Retinal pigment epithelial cell (primary cell): ENCODE measurements at regions not wholly inside any gene's neighbourhood (a gene's known extent, or its start where the extent isn't known, plus 50 kb on each side); places are given as distances from the start of the nearest gene placed in this dataset.

Source experiments
- DNase-seq: peaks from one replicate; pipeline ENCODE4 v3.0.0-alpha.2; 2010; ENCODE audit warnings: low read depth
- H3K4me3 ChIP-seq: 2 replicates; pipeline ENCODE4 v1.5.1; 2011; ENCODE audit warnings: mild to moderate bottlenecking, low read length, control low read depth, moderate library complexity
- TF ChIP-seq, protein P1 (sequence below): conservative IDR thresholded peaks from 2 replicates; pipeline ENCODE4 v1.5.1; 2011; ENCODE audit warnings: low read depth, low read length, control low read depth, inconsistent platforms

DNA sequence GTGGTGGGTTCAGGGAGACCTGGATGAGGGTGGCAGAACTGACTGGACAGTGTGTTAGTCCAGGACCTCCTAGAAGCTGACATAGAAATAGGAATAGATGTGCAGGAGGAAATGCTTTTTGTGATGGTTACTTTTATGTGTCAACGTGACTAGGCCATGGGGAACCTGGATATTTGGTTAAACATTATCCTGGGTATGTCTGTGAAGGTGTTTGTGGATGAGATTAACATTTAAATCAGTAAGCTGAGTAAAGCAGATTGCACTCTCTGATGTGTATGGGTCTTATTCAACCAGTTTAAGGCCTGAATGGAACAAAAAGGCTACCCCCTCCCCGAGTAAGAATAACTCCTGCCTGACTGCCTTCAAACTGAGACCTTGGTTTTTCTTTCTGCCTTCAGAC, 219.3 kb downstream of the DHX35 start:
- no peak overlapping the region for H3K4me3 ChIP-seq
- TF ChIP-seq, protein P1, sequence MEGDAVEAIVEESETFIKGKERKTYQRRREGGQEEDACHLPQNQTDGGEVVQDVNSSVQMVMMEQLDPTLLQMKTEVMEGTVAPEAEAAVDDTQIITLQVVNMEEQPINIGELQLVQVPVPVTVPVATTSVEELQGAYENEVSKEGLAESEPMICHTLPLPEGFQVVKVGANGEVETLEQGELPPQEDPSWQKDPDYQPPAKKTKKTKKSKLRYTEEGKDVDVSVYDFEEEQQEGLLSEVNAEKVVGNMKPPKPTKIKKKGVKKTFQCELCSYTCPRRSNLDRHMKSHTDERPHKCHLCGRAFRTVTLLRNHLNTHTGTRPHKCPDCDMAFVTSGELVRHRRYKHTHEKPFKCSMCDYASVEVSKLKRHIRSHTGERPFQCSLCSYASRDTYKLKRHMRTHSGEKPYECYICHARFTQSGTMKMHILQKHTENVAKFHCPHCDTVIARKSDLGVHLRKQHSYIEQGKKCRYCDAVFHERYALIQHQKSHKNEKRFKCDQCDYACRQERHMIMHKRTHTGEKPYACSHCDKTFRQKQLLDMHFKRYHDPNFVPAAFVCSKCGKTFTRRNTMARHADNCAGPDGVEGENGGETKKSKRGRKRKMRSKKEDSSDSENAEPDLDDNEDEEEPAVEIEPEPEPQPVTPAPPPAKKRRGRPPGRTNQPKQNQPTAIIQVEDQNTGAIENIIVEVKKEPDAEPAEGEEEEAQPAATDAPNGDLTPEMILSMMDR, result no peak
- no peak for DNase-seq

DNA sequence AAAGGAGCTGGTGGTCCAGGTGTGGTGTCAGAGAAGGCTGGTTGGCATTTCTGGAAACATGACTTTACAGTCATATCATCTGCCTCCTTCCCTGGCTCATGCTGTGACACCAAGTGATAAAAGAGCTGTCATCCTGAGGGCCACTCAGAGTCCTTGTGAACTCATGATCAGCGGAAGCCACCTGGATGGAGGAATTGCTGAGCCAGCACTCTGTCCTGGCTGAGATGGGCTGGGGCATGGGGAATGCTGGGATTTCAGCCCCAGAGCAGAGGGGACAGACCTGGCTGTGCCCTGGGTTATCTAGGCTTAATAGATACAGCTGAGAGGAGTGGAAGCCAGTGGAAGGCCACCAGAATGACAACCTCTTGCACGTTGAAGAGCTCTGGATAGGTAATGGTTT, 214.3 kb downstream of the DHX35 start:
- TF ChIP-seq, protein P1, result no peak
- DNase-seq, result no peak
- no peak overlapping the region for H3K4me3 ChIP-seq

DNA sequence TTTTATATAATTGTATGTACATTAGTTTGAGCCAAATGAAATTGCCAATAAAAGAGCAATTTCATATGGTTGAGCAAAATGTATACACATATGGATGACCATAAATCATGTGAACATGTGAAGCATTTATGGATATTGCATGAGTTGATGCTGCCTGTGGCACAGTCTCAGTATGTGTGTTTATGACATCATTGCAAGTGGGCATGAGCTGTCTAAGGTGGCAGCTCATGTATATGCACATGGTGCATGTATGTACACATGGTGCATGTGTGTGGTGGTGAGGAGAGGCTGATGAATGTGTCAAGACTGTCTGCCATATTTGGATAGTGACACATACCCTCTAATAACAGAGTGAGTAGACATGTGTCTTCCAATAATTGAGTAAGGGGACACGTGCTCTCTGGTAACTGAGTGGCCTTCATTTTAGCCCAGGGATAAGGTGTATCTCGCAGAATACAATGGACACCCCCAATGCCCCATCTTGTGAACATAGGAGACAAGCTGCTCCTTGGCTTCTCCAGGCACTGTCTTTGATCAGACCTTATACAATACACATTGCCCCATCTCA, 208.8 kb downstream of the DHX35 start:
- no peak for DNase-seq
- TF ChIP-seq, protein P1, result no peak
- no peak overlapping the region for H3K4me3 ChIP-seq

- TF ChIP-seq, protein P1, result no peak
- H3K4me3 ChIP-seq, result no peak overlapping the region
- no peak for DNase-seq
Observed at GRCh38 chr20:39165099-39165498, 203.0 kb downstream of the DHX35 start.

DNA sequence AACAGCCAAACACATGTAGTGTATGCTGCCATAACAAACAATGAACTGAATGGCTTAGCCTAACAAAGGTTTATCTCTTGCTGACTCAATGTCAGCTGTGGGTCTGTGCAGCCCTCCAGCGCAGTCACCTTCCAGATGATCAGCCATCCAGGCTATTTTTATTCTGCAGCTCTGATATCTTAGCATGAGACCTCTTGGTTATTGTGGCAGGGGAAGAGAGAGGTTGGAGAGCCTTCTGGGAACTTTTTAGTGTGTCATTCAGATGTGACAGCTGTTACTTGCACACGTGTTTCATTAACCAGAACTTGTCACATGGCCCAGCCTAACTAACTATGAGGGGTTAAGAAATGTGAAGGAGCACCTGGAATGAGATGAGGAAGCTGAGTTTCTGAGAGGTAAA, 202.5 kb downstream of the DHX35 start:
- no peak overlapping the region for H3K4me3 ChIP-seq
- TF ChIP-seq, protein P1, result no peak
- no peak for DNase-seq

DNA sequence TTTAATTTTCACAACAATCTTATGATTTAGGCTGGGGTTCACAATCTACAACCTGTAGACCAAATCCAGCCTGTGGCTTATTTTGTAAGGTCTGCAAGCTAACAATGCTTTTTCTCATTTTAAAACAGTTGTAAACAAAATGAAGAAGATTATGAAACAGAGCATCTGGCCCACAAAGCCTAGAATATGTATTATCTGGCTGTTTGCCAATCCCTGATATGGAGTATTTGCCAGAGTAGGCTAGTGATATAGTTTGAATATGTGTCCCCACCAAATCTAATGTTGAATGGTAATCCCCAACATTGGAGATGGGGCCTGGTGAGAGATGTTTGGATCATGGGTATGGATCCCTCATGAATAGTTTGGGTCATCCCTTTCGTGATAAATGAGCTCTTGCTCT, 201.8 kb downstream of the DHX35 start:
- no peak for DNase-seq
- H3K4me3 ChIP-seq, result no peak overlapping the region
- TF ChIP-seq, protein P1, result no peak

GRCh38 chr20:39161900-39162299, 199.8 kb downstream of the DHX35 start:
- no peak overlapping the region for H3K4me3 ChIP-seq
- TF ChIP-seq, protein P1, result no peak
- no peak for DNase-seq
